Esophagus squamous epithelium (tissue), 5 donors: ENCODE measurements at regions not wholly inside any gene's neighbourhood (a gene's known extent, or its start where the extent isn't known, plus 50 kb on each side); places are given as distances from the start of the nearest gene placed in this dataset.

ENCODE experiments used
- DNase-seq: peaks from one replicate; lab custom pipeline; 2025; lab: John Stamatoyannopoulos, UW
- H3K27ac ChIP-seq, 4 donors: fragments of 200-600 bp; sonication (generic); one replicate each; pipeline ENCODE4 v1.5.1; 2016 to 2019; ENCODE audit warnings: mild to moderate bottlenecking in 1 of 4
- H3K27me3 ChIP-seq, 4 donors: fragments of 200-600 bp; sonication (generic); 1 replicate in 3 of 4; 2 replicates in 1 of 4; pipeline versions ENCODE4 v1.5.1 to v1.6.0; 2017 to 2021; ENCODE audit warnings: antibody characterized with exemption in 1 of 4
- H3K36me3 ChIP-seq, 3 donors: fragments of 200-600 bp; sonication (generic); one replicate each; pipeline ENCODE4 v1.5.1; 2016 to 2019
- H3K4me1 ChIP-seq, 3 donors: fragments of 200-600 bp; sonication (generic); one replicate each; pipeline ENCODE4 v1.5.1; 2017 to 2019
- H3K4me3 ChIP-seq, 4 donors: fragments of 200-600 bp; sonication (generic); 1 replicate in 3 of 4; 2 replicates in 1 of 4; pipeline ENCODE4 v1.5.1; 2016 to 2019; ENCODE audit warnings: mild to moderate bottlenecking in 2 of 4, moderate library complexity in 1 of 4
- H3K9me3 ChIP-seq, 3 donors: fragments of 200-600 bp; sonication (generic); one replicate each; pipeline ENCODE4 v1.5.1; 2016 to 2019
- POLR2A ChIP-seq, 4 donors: fragments of 450-650 bp; IDR thresholded peaks; one replicate each; pipeline ENCODE4 v1.6.1; 2017; ENCODE audit warnings: antibody characterized with exemption in 4 of 4, mild to moderate bottlenecking in 4 of 4, moderate library complexity in 3 of 4
- WGBS, 2 donors: methylation state at CpG; one replicate each; pipeline ENCODE4 v1.1.5; 2018; 5-methylcytosine and 5-hydroxymethylcytosine counted together
- intact Hi-C: fragments of 100-400 bp; cut with DNase I; formaldehyde crosslinking; loops from one replicate; pipeline ENCODE4 v1.15.0; 2022
- TF ChIP-seq, protein P1 (sequence below), 6 experiments: fragments of 450-650 bp in 4 of 6; fragments of 200-600 bp in 2 of 6; sonication (generic) in 2 of 6; IDR thresholded peaks; one replicate each; pipeline ENCODE4 v1.5.1; 2016 to 2019; ENCODE audit warnings: antibody characterized with exemption in 6 of 6, mild to moderate bottlenecking in 4 of 6, moderate library complexity in 4 of 6
- donor health status: DM: yes; HTN: yes; CAD: no.

- H3K4me1 ChIP-seq: no peaks in the 10 kb centered on the region
- H3K27ac ChIP-seq: no peak overlapping the region
- TF ChIP-seq, protein P1, sequence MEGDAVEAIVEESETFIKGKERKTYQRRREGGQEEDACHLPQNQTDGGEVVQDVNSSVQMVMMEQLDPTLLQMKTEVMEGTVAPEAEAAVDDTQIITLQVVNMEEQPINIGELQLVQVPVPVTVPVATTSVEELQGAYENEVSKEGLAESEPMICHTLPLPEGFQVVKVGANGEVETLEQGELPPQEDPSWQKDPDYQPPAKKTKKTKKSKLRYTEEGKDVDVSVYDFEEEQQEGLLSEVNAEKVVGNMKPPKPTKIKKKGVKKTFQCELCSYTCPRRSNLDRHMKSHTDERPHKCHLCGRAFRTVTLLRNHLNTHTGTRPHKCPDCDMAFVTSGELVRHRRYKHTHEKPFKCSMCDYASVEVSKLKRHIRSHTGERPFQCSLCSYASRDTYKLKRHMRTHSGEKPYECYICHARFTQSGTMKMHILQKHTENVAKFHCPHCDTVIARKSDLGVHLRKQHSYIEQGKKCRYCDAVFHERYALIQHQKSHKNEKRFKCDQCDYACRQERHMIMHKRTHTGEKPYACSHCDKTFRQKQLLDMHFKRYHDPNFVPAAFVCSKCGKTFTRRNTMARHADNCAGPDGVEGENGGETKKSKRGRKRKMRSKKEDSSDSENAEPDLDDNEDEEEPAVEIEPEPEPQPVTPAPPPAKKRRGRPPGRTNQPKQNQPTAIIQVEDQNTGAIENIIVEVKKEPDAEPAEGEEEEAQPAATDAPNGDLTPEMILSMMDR (IDR thresholded peaks at IDR 0.05): no peak
- TF ChIP-seq POLR2A (IDR thresholded peaks at IDR 0.05): no peak
- intact Hi-C loops: no loop called here
- peaks cover 0 to 4% (median 0%) of the 10 kb centered on the region in 3 donors for H3K9me3 ChIP-seq
- 19 to 25% methylated on average over 1 of the region's 1 CpG for WGBS, 2 donors
- no peak overlapping the region for H3K4me3 ChIP-seq
- H3K27me3 ChIP-seq: no peaks in the 10 kb centered on the region
- H3K36me3 ChIP-seq: no peaks in the 10 kb centered on the region
- no peak for DNase-seq
Observed at GRCh38 chr21:19523061-19523460, 1119.5 kb upstream of the TMPRSS15 start.

- Histone ChIP-seq H3K27me3 (no peaks in the 10 kb centered on the region), H3K27ac (no peak overlapping the region), H3K36me3 (no peaks in the 10 kb centered on the region), H3K4me1 (no peaks in the 10 kb centered on the region), H3K9me3 (peaks cover 0 to 4% (median 0%) of the 10 kb centered on the region in 3 donors), H3K4me3 (no peak overlapping the region)
- intact Hi-C loops: no loop called here
- TF ChIP-seq, protein P1 (IDR thresholded peaks at IDR 0.05): no peak
- no peak for TF ChIP-seq POLR2A (IDR thresholded peaks at IDR 0.05)
- WGBS, 2 donors: 52 to 56% methylated on average over 2 of the region's 2 CpGs
- no peak for DNase-seq
Observed at GRCh38 chr21:19523746-19524145, 1120.2 kb upstream of the TMPRSS15 start.

DNA sequence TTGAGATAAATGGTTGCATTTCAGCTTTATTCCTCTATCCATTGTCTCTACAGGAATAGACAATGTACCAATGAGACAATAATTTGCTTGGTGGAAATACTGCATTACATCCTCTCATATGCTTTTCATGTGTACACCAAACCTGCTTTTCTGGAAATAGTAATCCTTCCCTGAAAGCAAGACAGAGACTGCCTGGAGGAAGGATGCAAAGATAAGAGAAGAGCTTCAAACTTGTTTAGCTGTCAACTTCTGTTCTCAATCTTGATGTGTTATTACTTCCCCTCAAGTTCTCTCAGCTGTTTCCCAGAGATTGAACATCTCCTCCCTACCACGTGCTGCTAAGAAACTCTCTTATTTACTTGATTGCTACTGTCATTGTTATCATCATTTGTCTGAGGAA is 1125.4 kb upstream of the TMPRSS15 start:
- Histone ChIP-seq H3K36me3 (no peaks in the 10 kb centered on the region), H3K27me3 (no peaks in the 10 kb centered on the region), H3K27ac (no peak overlapping the region), H3K4me1 (no peaks in the 10 kb centered on the region), H3K9me3 (no peaks in the 10 kb centered on the region), H3K4me3 (no peak overlapping the region)
- no peak for TF ChIP-seq POLR2A (IDR thresholded peaks at IDR 0.05)
- TF ChIP-seq, protein P1 (IDR thresholded peaks at IDR 0.05): no peak
- intact Hi-C loops: no loop called here
- no peak for DNase-seq
- WGBS, 2 donors: 30 to 34% methylated on average over 1 of the region's 1 CpG

- Histone ChIP-seq H3K36me3 (no peaks in the 10 kb centered on the region), H3K9me3 (no peaks in the 10 kb centered on the region), H3K4me3 (no peak overlapping the region), H3K27ac (no peak overlapping the region), H3K27me3 (no peaks in the 10 kb centered on the region), H3K4me1 (no peaks in the 10 kb centered on the region)
- no peak for DNase-seq
- TF ChIP-seq, protein P1 (IDR thresholded peaks at IDR 0.05): no peak
- no peak for TF ChIP-seq POLR2A (IDR thresholded peaks at IDR 0.05)
- intact Hi-C loops: no loop called here
- WGBS, 2 donors: 81 to 95% methylated on average over 3 of the region's 3 CpGs
Observed at GRCh38 chr21:19535356-19535755, 1131.8 kb upstream of the TMPRSS15 start.

DNA sequence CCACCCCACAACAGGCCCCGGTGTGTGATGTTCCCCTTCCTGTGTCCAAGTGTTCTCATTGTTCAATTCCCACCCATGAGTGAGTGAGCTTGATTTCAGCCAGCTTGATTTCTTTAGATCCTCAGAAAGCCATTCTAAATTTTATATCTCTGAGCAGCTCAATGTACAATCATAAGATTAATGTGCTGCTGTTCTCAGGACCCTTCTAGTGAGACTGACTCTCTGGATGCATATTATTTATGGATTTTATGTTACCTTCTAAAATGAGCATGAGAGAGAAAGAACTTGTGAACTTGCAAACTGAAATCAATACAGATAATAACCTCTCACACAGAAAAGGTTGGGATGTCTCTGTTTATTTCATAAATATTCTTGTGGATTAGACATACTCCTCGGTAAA is 1133.5 kb upstream of the TMPRSS15 start:
- no peak for TF ChIP-seq POLR2A (IDR thresholded peaks at IDR 0.05)
- TF ChIP-seq, protein P1 (IDR thresholded peaks at IDR 0.05): no peak
- no peak overlapping the region for H3K27ac ChIP-seq
- no peak overlapping the region for H3K4me3 ChIP-seq
- H3K9me3 ChIP-seq: no peaks in the 10 kb centered on the region
- WGBS, 2 donors: 74 to 80% methylated on average over 2 of the region's 2 CpGs
- no peak for DNase-seq
- no peaks in the 10 kb centered on the region for H3K4me1 ChIP-seq
- intact Hi-C loops: no loop called here
- H3K36me3 ChIP-seq: no peaks in the 10 kb centered on the region
- H3K27me3 ChIP-seq: no peaks in the 10 kb centered on the region
